ENCODE measurements at regions not wholly inside any gene's neighbourhood (a gene's known extent, or its start where the extent isn't known, plus 50 kb on each side); places are given as distances from the start of the nearest gene placed in this dataset.

DNA sequence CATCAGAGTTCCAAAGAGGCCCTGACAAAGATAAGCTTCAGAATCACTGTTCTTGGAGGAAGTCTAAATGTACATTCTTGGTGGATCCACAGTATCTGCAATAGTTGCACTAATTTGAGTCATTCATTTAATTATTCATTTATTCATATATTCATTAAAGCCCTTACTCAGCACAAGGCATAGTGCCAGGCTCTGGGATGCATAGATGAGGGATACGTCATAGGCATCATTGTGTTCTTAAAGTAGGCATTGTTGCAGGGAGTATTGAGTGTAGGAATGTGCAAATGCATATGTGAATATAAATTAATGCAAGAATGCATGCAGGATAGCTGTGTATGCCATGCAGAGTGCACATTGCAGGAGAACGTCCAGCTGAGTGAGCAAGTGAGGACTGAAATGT, 100.7 kb downstream of the DRD1 start:
- TF ChIP-seq, protein P1, sequence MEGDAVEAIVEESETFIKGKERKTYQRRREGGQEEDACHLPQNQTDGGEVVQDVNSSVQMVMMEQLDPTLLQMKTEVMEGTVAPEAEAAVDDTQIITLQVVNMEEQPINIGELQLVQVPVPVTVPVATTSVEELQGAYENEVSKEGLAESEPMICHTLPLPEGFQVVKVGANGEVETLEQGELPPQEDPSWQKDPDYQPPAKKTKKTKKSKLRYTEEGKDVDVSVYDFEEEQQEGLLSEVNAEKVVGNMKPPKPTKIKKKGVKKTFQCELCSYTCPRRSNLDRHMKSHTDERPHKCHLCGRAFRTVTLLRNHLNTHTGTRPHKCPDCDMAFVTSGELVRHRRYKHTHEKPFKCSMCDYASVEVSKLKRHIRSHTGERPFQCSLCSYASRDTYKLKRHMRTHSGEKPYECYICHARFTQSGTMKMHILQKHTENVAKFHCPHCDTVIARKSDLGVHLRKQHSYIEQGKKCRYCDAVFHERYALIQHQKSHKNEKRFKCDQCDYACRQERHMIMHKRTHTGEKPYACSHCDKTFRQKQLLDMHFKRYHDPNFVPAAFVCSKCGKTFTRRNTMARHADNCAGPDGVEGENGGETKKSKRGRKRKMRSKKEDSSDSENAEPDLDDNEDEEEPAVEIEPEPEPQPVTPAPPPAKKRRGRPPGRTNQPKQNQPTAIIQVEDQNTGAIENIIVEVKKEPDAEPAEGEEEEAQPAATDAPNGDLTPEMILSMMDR (IDR thresholded peaks at IDR 0.05) = no peak
- TF ChIP-seq POLR2A (IDR thresholded peaks at IDR 0.05) (no peak), EP300 (IDR thresholded peaks at IDR 0.05) (no peak)

Data from ovary (tissue), 3 donors.